DND-41 (cell line): ENCODE measurements at regions not wholly inside any gene's neighbourhood (a gene's known extent, or its start where the extent isn't known, plus 50 kb on each side); places are given as distances from the start of the nearest gene placed in this dataset.

Experiments used
- CTCF ChIP-seq: IDR thresholded peaks from 2 replicates; pipeline ENCODE4 v1.5.1; 2012; ENCODE audit warnings: borderline replicate concordance, low read length, moderate library complexity, mild to moderate bottlenecking; ENCODE audit not compliant: poor library complexity, severe bottlenecking; ENCODE audit errors: extremely low read depth
- EZH2 ChIP-seq: IDR thresholded peaks from 3 replicates; pipeline ENCODE4 v1.6.1; 2012; ENCODE audit warnings: borderline replicate concordance, low read depth, mild to moderate bottlenecking, moderate library complexity, low read length, inconsistent platforms; ENCODE audit not compliant: severe bottlenecking

GRCh38 chr10:121406823-121407545 lies 191.3 kb downstream of the FGFR2 start:
- TF ChIP-seq CTCF: no peak
- TF ChIP-seq EZH2: no peak
